ENCODE measurements at regions not wholly inside any gene's neighbourhood (a gene's known extent, or its start where the extent isn't known, plus 50 kb on each side); places are given as distances from the start of the nearest gene placed in this dataset.

- Histone ChIP-seq H3K27ac (no peak overlapping the region), H3K4me3 (no peak overlapping the region), H3K36me3 (no peaks in the 10 kb centered on the region), H3K27me3 (ENCODE audit: low read depth) (no peaks in the 10 kb centered on the region), H3K9me3 (no peaks in the 10 kb centered on the region), H3K4me1 (no peaks in the 10 kb centered on the region)
- TF ChIP-seq, protein P1, sequence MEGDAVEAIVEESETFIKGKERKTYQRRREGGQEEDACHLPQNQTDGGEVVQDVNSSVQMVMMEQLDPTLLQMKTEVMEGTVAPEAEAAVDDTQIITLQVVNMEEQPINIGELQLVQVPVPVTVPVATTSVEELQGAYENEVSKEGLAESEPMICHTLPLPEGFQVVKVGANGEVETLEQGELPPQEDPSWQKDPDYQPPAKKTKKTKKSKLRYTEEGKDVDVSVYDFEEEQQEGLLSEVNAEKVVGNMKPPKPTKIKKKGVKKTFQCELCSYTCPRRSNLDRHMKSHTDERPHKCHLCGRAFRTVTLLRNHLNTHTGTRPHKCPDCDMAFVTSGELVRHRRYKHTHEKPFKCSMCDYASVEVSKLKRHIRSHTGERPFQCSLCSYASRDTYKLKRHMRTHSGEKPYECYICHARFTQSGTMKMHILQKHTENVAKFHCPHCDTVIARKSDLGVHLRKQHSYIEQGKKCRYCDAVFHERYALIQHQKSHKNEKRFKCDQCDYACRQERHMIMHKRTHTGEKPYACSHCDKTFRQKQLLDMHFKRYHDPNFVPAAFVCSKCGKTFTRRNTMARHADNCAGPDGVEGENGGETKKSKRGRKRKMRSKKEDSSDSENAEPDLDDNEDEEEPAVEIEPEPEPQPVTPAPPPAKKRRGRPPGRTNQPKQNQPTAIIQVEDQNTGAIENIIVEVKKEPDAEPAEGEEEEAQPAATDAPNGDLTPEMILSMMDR (IDR thresholded peaks at IDR 0.05) = no peak
- intact Hi-C loops (cut with DNase I) = no loop called here
- no peak for ATAC-seq
- no peak for DNase-seq
Observed at GRCh38 chr1:90508376-90509167, 208.5 kb downstream of the BARHL2 start.

DNA sequence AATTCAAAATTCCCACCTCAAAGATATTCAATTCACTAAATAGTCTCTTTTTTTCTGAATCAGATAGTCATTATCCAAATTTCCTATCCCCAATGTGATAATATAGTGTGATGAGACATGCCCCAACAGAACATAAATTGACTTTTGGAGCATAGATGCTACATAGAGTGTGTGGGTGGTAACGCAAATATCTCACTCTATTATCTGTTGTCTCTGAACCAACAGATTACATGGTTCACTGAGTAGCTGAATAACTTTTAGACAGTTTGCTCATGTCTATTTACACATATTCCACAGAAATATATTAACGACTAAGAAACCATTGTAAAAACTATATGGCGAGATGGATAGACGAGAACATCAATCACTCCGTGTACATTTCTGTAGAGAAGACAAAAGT is 209.9 kb downstream of the BARHL2 start:
- ATAC-seq = no peak
- no peak overlapping the region for H3K27ac ChIP-seq
- TF ChIP-seq, protein P1 (IDR thresholded peaks at IDR 0.05) = no peak

GRCh38 chr1:90505806-90506205 is 211.3 kb downstream of the BARHL2 start:
- DNase-seq (no peak), ATAC-seq (no peak)
- no peak overlapping the region for H3K4me3 ChIP-seq
- no peak overlapping the region for H3K27ac ChIP-seq
- TF ChIP-seq, protein P1 (IDR thresholded peaks at IDR 0.05) = no peak
- intact Hi-C loops (cut with DNase I) = no loop called here
- H3K36me3 ChIP-seq = no peaks in the 10 kb centered on the region
- no peaks in the 10 kb centered on the region for H3K9me3 ChIP-seq
- H3K27me3 ChIP-seq (ENCODE audit: low read depth) = no peaks in the 10 kb centered on the region
- no peaks in the 10 kb centered on the region for H3K4me1 ChIP-seq

More for the DNA sequence above, 209.9 kb downstream of the BARHL2 start:
- intact Hi-C loops (cut with DNase I) = no loop called here
- Histone ChIP-seq H3K27me3 (ENCODE audit: low read depth) (no peaks in the 10 kb centered on the region), H3K9me3 (no peaks in the 10 kb centered on the region), H3K4me1 (no peaks in the 10 kb centered on the region), H3K36me3 (no peaks in the 10 kb centered on the region), H3K4me3 (no peak overlapping the region)
- DNase-seq = no peak

DNA sequence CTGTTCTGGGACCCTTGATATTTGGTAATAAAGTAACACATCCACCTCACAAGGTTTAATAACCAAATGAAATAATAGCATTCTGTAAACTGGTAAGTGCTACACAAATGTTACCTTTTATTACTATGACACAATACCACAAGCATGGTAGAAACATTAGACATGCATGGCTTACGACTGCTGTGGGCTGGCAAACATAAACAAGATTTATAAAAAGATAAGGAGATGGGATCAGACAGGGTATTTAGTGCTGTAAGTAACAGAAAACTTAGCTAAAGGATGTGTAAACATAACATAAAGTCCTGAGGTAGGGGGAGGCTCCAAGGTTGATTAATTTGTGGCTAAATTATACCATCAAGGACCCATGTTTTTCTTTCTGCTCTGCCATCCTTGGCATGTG is 212.6 kb downstream of the BARHL2 start:
- H3K4me3 ChIP-seq = no peak overlapping the region
- no peak overlapping the region for H3K27ac ChIP-seq
- no peaks in the 10 kb centered on the region for H3K27me3 ChIP-seq (ENCODE audit: low read depth)
- intact Hi-C loops (cut with DNase I) = no loop called here
- TF ChIP-seq, protein P1 (IDR thresholded peaks at IDR 0.05) = no peak
- no peaks in the 10 kb centered on the region for H3K4me1 ChIP-seq
- ATAC-seq (no peak), DNase-seq (no peak)
- H3K9me3 ChIP-seq = no peaks in the 10 kb centered on the region
- H3K36me3 ChIP-seq = no peaks in the 10 kb centered on the region

DNA sequence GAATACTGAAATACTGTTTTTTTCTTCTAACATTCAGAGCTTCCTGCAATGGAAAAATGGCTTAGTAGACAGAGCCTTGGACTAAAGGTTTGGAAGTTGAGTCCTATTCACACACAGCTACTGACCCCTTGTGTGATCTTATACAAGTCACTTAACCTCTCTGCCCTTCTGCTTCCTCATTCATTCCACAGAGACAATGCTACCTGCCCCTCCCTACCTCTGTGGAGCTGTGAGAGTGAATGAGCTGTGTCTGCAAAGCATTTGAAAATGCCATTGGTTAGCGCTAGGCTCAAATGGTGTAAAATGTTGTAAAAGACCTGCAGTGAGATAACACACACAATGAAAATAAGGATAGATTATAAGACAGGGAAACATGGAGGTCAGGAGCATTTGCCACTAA is 214.4 kb downstream of the BARHL2 start:
- no peaks in the 10 kb centered on the region for H3K27me3 ChIP-seq (ENCODE audit: low read depth)
- ATAC-seq = no peak
- H3K36me3 ChIP-seq = no peaks in the 10 kb centered on the region
- no peak for DNase-seq
- H3K4me3 ChIP-seq = no peak overlapping the region
- H3K4me1 ChIP-seq = no peaks in the 10 kb centered on the region
- no peaks in the 10 kb centered on the region for H3K9me3 ChIP-seq
- intact Hi-C loops (cut with DNase I) = no loop called here
- no peak overlapping the region for H3K27ac ChIP-seq
- TF ChIP-seq, protein P1 (IDR thresholded peaks at IDR 0.05) = no peak
